ENCODE measurements at regions not wholly inside any gene's neighbourhood (a gene's known extent, or its start where the extent isn't known, plus 50 kb on each side); places are given as distances from the start of the nearest gene placed in this dataset.

- ATAC-seq (no peak), DNase-seq (no peak)
- intact Hi-C loops (cut with DNase I), result loop anchor here in 1 of 10 donors (10.0 kb wide), 1 partner anchor 198 kb away; no protein-coding TSS in a partner anchor
Measured at GRCh38 chr1:219402925-219403324, 210.0 kb downstream of the ZC3H11B start.

GRCh38 chr1:219401724-219402625, 210.9 kb downstream of the ZC3H11B start:
- H3K27me3 ChIP-seq, result no peaks in the 10 kb centered on the region
- H3K4me3 ChIP-seq, result no peak overlapping the region
- ATAC-seq, result no peak
- H3K9me3 ChIP-seq, result peaks cover 0 to 9% (median 0%) of the 10 kb centered on the region in 12 donors
- TF ChIP-seq CTCF (IDR thresholded peaks at IDR 0.05), result no peak
- no peak for TF ChIP-seq POLR2A (IDR thresholded peaks at IDR 0.05)
- DNase-seq, result no peak
- no peak overlapping the region for H3K27ac ChIP-seq
- no peaks in the 10 kb centered on the region for H3K36me3 ChIP-seq
- peaks cover 0 to 17% (median 0%) of the 10 kb centered on the region in 12 donors for H3K4me1 ChIP-seq
- intact Hi-C loops (cut with DNase I), result loop anchor here in 1 of 10 donors (10.0 kb wide), 1 partner anchor 197 kb away; no protein-coding TSS in a partner anchor

More at GRCh38 chr1:219402925-219403324, 210.0 kb downstream of the ZC3H11B start:
- H3K4me1 ChIP-seq, result peaks cover 0 to 17% (median 0%) of the 10 kb centered on the region in 12 donors
- TF ChIP-seq POLR2A (IDR thresholded peaks at IDR 0.05) (no peak), CTCF (IDR thresholded peaks at IDR 0.05) (no peak)
- no peak overlapping the region for H3K4me3 ChIP-seq
- H3K27me3 ChIP-seq, result no peaks in the 10 kb centered on the region
- H3K9me3 ChIP-seq, result no peaks in the 10 kb centered on the region
- no peaks in the 10 kb centered on the region for H3K36me3 ChIP-seq
- no peak overlapping the region for H3K27ac ChIP-seq

- ATAC-seq, result peak in 2 of 4 donors; percentile 15 to 36
- H3K9me3 ChIP-seq, result peaks cover 0 to 30% (median 7%) of the 10 kb centered on the region in 12 donors
- no peak overlapping the region for H3K27ac ChIP-seq
- no peaks in the 10 kb centered on the region for H3K36me3 ChIP-seq
- no peak for TF ChIP-seq POLR2A (IDR thresholded peaks at IDR 0.05)
- TF ChIP-seq CTCF (IDR thresholded peaks at IDR 0.05), result no peak
- peaks cover 0 to 17% (median 0%) of the 10 kb centered on the region in 12 donors for H3K4me1 ChIP-seq
- WGBS, 4 donors, result 89 to 97% (median 91%) methylated on average over 5 of the region's 5 CpGs; no CpG with 5 or more reads in 1 of the 4 donors
- no peaks in the 10 kb centered on the region for H3K27me3 ChIP-seq
- intact Hi-C loops (cut with DNase I), result loop anchor here in 1 of 10 donors (10.0 kb wide), 1 partner anchor 415 kb away; no protein-coding TSS in a partner anchor
- DNase-seq, result no peak
- H3K4me3 ChIP-seq, result no peak overlapping the region
Measured at GRCh38 chr1:219399446-219399845, 213.5 kb downstream of the ZC3H11B start.

- TF ChIP-seq CTCF (IDR thresholded peaks at IDR 0.05) (no peak), POLR2A (IDR thresholded peaks at IDR 0.05) (no peak)
- ATAC-seq (peak; percentile 97), DNase-seq (peak in 4 of 5 donors; percentile 34 to 67 (median 47))
- Histone ChIP-seq H3K4me3 (no peak overlapping the region), H3K27me3 (no peaks in the 10 kb centered on the region), H3K4me1 (peaks cover 0 to 17% (median 0%) of the 10 kb centered on the region in 12 donors), H3K36me3 (no peaks in the 10 kb centered on the region), H3K9me3 (peaks cover 0 to 35% (median 7%) of the 10 kb centered on the region in 12 donors), H3K27ac (peak overlapping the region in 8 of 12 donors; percentile 1 to 63 (median 38))
- 65 to 100% (median 72%) methylated on average over 2 of the region's 2 CpGs for WGBS, 4 donors
- intact Hi-C loops (cut with DNase I), result loop anchor here in 1 of 10 donors (10.0 kb wide), 1 partner anchor 416 kb away; no protein-coding TSS in a partner anchor
Measured at GRCh38 chr1:219398815-219399396, 214.0 kb downstream of the ZC3H11B start.

Measured in heart left ventricle (tissue), 16 donors.